Nephron progenitor cell (in vitro differentiated cells): ENCODE measurements at regions not wholly inside any gene's neighbourhood (a gene's known extent, or its start where the extent isn't known, plus 50 kb on each side); places are given as distances from the start of the nearest gene placed in this dataset.

Experiments used
- DNase-seq: peaks from one replicate; pipeline ENCODE4 v3.0.0; 2021
- H3K27ac Mint-ChIP-seq: 2 replicates; pipeline ENCODE4 v1.8.0; 2021; ENCODE audit warnings: mild to moderate bottlenecking, moderate library complexity, mixed read lengths
- H3K27me3 Mint-ChIP-seq: 2 replicates; pipeline ENCODE4 v1.8.0; 2021; ENCODE audit warnings: mild to moderate bottlenecking, low read depth, mixed read lengths; ENCODE audit not compliant: poor library complexity
- H3K36me3 Mint-ChIP-seq: 2 replicates; pipeline ENCODE4 v1.8.0; 2021; ENCODE audit warnings: low read depth, mixed read lengths
- H3K4me1 Mint-ChIP-seq: 2 replicates; pipeline ENCODE4 v1.8.0; 2021; ENCODE audit warnings: mixed read lengths
- H3K4me3 Mint-ChIP-seq: 2 replicates; pipeline ENCODE4 v1.8.0; 2021; ENCODE audit warnings: mild to moderate bottlenecking, moderate library complexity, mixed read lengths
- H3K9me3 Mint-ChIP-seq: 2 replicates; pipeline ENCODE4 v1.8.0; 2021; ENCODE audit warnings: mild to moderate bottlenecking, moderate library complexity, mixed read lengths
- CTCF ChIP-seq: fragments of 200-600 bp; sonication (generic); IDR thresholded peaks from 2 replicates; pipeline ENCODE4 v1.5.0; 2021; ENCODE audit warnings: antibody characterized with exemption

- no peak overlapping the region for H3K4me3 Mint-ChIP-seq
- no peak for DNase-seq
- H3K27me3 Mint-ChIP-seq, result peaks cover 3% of the 10 kb centered on the region
- H3K36me3 Mint-ChIP-seq, result no peaks in the 10 kb centered on the region
- no peaks in the 10 kb centered on the region for H3K4me1 Mint-ChIP-seq
- peaks cover 13% of the 10 kb centered on the region for H3K9me3 Mint-ChIP-seq
- H3K27ac Mint-ChIP-seq, result peak overlapping the region; percentile 88
- TF ChIP-seq CTCF, result no peak
Observed at GRCh38 chr3:3232251-3232650, 52.8 kb upstream of the CRBN start.
